SK-N-MC (cell line): ENCODE measurements at regions not wholly inside any gene's neighbourhood (a gene's known extent, or its start where the extent isn't known, plus 50 kb on each side); places are given as distances from the start of the nearest gene placed in this dataset.

Experiments
- EZH2 ChIP-seq: fragments of 200-600 bp; sonication (generic); IDR thresholded peaks from one replicate; pipeline ENCODE4 v1.6.1; 2017; ENCODE audit warnings: antibody characterized with exemption
- FOXP2 ChIP-seq: optimal IDR thresholded peaks from 2 replicates; pipeline ENCODE3; 2011; ENCODE audit warnings: mild to moderate bottlenecking, moderate library complexity; ENCODE audit not compliant: insufficient read depth; ENCODE audit errors: extremely low read length, control extremely low read depth
- POLR2AphosphoS5 ChIP-seq: IDR thresholded peaks from 2 replicates; pipeline ENCODE4 v1.6.1; 2012; ENCODE audit warnings: mild to moderate bottlenecking, low read depth, low read length, borderline replicate concordance

- no peak for TF ChIP-seq EZH2
- TF ChIP-seq FOXP2 = no peak
- no peak for TF ChIP-seq POLR2AphosphoS5
Measured at GRCh38 chr4:13701937-13702446, 74.5 kb upstream of the BOD1L1 start.
